ENCODE measurements at regions not wholly inside any gene's neighbourhood (a gene's known extent, or its start where the extent isn't known, plus 50 kb on each side); places are given as distances from the start of the nearest gene placed in this dataset.
"Not testable (repeated sequence)": the region's sequence is repeated elsewhere in the genome, so short reads cannot be mapped to it uniquely, and the experiment has no call there.

DNA sequence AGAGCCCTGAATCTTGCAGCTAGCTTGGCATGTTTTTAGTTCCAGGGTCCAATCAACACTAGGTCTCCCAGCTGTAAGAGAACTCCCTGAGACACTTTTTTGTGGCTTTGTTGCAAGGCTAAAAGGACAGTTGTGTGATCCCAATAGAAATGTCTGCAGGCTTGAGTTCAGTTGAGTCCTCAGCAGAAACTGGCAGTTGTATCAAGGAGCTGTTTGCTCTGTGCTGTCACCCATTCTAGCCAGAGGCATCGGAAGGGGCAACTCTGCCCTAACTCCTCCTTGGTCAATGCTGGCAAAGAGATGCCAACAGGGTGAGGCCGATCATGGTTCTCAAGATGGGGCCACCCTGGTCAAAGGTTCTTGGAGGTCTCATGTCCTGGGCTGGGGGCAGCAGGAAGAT, 224.1 kb downstream of the BUB3 start:
- no peak for DNase-seq (ENCODE audit: low read depth)

DNA sequence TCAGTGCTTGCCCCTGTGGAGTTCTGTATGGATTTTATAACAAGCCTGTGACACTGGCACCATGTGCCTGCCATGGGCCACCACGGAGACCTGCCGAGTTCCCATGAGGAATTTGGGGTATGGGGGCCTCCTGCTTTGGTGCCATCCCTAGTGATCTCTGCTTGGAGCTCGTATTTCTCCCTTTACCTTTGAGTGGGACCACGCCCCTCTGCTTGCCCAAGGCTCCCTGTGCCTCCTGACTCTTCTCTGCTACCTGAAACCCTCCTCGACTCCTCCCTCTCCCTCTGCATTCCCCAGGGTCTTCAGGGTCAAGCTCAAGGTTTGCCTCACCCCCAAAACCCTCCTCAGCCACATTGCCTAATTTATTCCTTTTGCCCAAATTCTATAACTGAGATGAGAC, 225.0 kb downstream of the BUB3 start:
- no peak for DNase-seq (ENCODE audit: low read depth)

DNA sequence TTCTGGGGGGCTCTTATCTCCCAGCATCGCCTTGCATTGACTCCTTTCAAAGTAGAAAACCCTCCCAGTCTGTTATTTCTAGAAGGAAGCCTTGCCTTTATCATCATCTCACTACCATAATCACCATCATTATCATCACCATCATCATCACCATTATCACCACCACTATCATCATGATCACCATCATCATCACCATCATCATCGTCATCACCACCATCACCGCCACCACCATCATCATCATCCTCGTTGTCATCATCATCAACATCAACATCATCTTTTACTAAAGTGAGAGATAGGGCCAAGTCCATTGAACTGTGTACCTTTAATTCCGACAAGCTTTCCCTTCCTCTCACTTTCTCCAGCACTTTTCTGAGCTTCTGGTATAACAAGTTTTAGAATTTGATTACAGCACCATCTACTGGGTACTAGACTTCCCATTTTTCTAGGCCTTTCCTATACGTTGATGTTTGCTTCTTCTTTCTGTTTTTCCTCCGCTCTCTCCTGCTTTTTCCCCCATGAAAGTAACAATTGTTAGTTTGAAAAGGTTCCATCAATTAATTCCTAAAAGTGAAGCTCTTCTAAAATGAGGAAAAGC, 226.4 kb downstream of the BUB3 start:
- peak; percentile 11 for DNase-seq (ENCODE audit: low read depth)

GRCh38 chr10:123381224-123381623, 227.0 kb downstream of the BUB3 start:
- peak; percentile 4 for DNase-seq (ENCODE audit: low read depth)

- no peak for DNase-seq (ENCODE audit: low read depth)
Observed at GRCh38 chr10:123382491-123382890, 228.3 kb downstream of the BUB3 start.

DNA sequence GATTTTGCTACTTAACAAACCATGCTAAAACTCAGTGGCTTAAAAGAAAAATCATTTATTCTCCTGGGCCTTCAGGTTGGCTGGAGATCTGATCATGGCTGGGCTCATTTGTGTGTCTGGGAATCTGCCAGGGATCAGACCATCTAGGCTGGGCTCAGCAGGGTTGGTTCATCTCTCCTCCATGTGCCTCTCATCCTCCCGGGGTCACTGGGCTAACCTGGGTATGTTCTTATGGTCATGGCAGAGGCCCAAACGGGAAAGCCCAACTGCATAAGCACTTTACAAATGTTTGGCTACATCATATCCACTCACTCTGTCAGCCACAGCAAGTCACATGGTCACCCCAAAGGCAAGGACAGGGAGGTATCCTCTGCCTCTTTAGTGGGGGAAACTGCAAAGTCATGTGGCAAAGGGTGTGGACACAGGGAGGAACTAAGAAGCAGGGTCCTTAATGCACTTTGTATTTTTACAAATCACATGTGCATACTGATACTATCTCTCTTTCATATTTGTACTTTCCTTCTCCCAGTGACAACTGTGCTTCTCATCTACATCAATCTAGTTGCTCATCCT, 231.4 kb downstream of the BUB3 start:
- no peak for DNase-seq (ENCODE audit: low read depth)

DNA sequence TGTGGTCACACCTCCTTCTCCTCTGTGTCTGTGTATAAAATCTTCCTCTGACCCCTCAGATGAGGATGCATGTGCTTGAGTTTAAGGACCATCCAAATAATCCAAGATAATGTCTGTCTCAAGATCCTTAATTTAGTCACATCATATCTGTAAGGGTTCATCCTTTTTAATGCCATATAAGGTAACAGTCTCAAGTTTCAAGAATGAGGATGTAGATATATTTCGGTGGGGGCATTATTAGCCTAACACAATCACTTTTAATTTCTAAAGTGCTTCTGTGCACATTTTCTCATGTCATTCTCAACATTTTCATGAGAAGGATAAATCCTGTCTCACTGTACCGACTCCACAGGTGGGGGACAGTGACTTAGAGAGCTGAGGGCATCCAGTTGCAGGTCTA, 235.3 kb downstream of the BUB3 start:
- DNase-seq (ENCODE audit: low read depth), result no peak

DNA sequence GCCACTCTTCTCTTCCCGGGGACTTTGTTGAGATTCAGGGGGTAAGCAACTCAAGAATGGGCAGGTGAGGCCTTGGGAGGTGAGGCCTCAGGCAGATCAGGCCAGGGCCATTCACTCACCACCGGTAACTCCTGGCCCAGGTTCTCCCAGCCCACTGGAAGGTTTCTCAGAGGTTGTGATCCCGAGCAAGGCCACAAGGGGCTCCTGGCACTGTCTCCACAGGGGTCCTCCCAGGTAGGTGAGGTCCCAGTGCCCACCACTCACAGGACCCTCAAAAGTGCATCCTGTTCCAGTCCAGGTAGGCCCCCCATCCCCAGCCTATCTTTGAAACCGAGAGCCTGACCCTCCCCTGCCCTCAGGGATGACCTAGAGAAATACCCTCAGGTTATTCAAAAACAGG, 236.1 kb downstream of the BUB3 start:
- no peak for DNase-seq (ENCODE audit: low read depth)

- DNase-seq (ENCODE audit: low read depth), result no peak
Observed at GRCh38 chr10:123390874-123391273, 236.7 kb downstream of the BUB3 start.

DNA sequence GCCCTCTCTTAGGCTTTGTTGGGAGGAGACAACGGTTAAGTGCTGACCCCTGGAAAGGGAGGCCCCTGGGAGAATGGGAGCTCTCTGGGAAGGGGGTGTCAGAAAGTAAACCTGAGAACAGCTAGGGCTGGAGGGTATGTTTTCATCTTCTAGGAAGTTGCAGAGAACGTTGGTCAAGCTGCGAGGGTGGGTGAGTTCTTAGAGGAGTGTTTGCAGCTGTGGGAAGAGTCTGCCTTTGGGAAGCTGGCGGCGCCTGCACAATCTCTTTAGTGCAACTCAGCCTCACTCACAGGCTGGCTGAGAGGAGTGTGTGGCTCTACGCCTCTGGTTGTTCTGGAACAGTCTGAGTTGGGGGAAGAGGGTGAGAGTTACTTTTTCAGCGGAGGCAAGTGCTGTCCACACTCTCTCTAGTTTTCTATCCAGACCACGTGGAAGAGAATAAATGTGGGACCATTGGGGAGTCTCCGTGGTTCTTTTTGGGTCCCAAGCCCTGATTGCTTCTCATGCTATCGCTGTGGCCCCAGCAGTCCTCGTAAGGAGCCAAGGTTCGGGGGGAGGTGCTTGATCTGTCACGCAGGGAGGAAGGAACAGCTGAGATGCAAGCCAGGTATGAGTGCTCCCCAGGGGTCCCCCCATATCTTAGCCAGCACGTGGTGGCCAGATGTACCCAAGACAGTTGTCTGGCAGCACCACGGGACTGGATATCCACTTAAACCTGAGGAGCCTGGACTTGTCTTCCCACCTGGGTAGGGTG, 237.2 kb downstream of the BUB3 start:
- no peak for DNase-seq (ENCODE audit: low read depth)

DNA sequence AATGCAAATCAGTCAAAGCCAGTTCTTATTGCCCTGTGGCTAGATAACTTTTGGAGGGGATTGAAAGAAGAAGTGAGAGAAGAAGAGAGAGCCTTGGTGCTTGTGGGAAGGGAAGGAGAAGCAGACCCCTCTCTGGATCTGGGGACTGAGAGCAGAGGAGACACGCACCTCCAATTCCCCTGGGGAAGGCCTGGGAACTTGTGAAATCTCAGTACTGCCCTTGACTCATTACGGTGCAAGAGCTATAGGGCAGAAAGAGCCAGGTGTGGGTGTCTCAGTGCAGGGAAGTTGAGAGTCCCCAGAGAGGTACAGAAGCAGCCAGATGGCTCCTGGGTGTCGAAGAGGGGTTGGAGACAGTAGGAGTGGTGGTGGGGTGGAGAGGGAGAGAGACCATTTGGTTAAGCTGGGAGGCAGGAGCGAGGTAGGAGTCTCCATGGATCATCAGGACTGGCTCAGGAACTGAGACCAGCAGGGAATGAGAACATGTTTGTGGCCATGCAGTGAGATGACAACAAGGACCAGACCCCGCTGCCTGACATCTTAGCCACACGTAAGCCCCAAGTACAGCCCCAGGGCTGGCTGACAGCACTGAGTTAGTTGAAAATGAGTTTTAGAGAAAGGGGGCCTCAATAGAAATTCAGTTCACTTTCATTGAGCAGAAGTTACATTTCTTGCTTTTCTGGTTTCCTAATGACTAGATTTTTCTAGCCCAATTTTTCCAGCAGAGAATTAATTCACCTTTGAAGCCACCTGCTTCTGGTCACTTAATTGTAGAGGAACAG, 238.2 kb downstream of the BUB3 start:
- DNase-seq (ENCODE audit: low read depth), result no peak

- no peak for DNase-seq (ENCODE audit: low read depth)
Observed at GRCh38 chr10:123393170-123393569, 239.0 kb downstream of the BUB3 start.

GRCh38 chr10:123394382-123394781, 240.2 kb downstream of the BUB3 start:
- DNase-seq (ENCODE audit: low read depth), result no peak

- DNase-seq (ENCODE audit: low read depth), result not testable (repeated sequence)
Observed at GRCh38 chr10:123395234-123395633, 241.0 kb downstream of the BUB3 start.

DNA sequence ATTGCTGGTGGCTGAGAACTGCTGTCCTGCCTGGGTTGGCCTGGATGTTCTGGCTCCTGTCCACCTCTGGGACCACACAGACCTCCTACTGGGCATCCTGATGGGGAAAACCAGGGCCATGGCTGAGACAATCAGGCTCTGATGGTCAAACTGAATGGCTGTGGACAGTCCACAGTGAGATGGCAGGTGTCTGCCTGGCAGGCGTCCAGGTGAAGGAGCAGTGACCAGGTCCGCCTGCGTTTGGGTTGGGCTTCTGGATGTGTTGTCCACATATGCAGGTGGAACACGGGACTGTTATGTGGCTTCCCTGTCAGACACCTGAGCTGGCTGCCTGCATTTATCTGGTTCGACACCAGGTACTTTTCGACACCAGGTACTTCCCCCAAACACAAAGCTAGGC, 241.7 kb downstream of the BUB3 start:
- DNase-seq (ENCODE audit: low read depth), result no peak

DNA sequence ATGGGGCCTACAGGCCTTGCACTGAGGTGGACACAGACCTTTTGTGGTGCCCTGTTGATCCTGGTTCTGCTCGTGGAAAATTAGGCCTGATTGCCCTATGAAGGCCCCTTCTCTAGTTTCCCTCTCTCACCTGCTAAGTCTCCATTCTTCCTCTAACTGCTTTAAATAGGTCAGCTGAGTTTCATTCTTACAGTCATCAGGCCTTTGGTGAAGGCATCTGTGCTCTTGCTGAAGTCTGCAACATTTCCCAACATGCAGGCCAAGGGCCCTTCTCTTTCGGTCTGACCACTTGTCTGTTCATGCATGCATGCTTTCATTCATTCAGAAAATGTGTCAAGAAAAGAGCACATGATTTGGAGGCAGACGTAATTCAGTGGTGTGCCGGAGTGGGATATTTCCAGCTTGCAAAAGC, 244.0 kb downstream of the BUB3 start:
- no peak for DNase-seq (ENCODE audit: low read depth)

GRCh38 chr10:123398756-123399155, 244.6 kb downstream of the BUB3 start:
- no peak for DNase-seq (ENCODE audit: low read depth)

DNA sequence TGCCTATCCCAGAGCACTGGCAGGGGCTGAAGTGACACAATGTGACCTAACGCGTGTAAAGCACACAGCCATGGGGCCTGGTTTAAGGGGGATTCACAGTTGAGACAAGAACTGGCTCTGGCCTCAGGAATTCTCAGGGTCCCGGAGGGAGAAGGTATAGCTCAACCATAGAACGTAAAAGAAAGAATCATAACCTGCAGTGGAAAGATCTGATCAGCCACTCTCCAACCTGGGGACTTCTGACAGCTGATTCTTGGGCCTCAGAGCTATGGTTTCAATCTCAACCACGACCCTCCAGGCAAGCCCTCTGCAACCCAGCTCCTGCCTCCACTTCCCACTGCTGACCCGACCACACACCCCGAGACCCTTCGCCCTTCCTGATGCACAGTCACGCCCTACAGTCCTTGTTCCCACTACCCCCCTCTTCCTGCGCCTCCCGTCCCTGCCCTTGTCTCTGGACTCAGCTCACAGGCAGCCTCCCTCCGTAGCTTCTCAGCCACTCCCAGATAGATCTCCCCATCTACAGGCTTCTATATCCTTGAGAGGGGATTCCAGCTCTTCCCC, 245.2 kb downstream of the BUB3 start:
- no peak for DNase-seq (ENCODE audit: low read depth)

DNA sequence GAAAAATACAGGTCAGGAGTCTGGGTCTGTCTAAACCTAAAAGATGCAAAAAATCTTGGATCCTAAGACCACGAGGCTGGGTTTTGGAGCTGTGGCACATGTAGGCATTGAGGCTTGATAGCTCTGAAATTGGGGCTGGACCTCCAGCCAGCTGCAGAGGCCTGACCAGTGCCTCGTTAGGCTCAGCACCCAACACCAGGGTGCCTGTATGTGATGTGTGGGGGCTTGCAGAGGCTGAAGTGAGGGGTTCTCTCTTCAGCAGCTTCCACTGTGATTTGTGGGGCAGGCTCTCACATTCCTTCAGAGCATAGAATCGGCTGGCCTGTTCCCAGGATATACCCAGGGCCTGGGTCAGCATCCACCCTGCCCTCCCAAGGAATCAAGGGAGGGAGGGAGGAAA, 247.8 kb downstream of the BUB3 start:
- no peak for DNase-seq (ENCODE audit: low read depth)

- DNase-seq (ENCODE audit: low read depth), result no peak
Observed at GRCh38 chr10:123402656-123403055, 248.5 kb downstream of the BUB3 start.

- DNase-seq (ENCODE audit: low read depth), result no peak
Observed at GRCh38 chr10:123404357-123404756, 250.2 kb downstream of the BUB3 start.

GRCh38 chr10:123408660-123409059, 254.5 kb downstream of the BUB3 start:
- no peak for DNase-seq (ENCODE audit: low read depth)

DNA sequence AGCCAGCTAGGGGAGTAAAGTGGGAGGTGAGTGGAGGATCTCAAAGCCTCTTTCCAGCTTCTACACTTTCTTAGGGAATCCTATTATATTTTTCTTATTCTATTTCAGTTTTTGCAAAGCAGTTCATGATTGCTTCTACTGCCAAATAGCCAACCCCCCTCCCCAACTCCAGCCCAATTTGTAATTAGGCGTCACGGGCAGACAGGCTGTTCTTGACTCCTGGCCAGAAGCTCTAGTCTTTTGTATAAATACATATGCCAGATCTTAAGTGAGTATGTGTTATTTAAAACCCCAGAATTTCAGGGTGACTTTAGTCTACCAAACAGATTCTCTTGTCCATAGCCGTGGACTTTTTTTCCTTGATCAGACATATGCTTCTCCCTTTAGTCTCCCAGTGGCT, 255.2 kb downstream of the BUB3 start:
- DNase-seq (ENCODE audit: low read depth), result no peak

All from iris pigment epithelial cell (primary cell).